Type B pancreatic cell (in vitro differentiated cells): ENCODE measurements at regions not wholly inside any gene's neighbourhood (a gene's known extent, or its start where the extent isn't known, plus 50 kb on each side); places are given as distances from the start of the nearest gene placed in this dataset.
"Not testable (repeated sequence)": the region's sequence is repeated elsewhere in the genome, so short reads cannot be mapped to it uniquely, and the experiment has no call there.

ENCODE experiments used
- DNase-seq: peaks from one replicate; pipeline ENCODE4 v3.0.0; 2021; ENCODE audit warnings: mixed read lengths; ENCODE audit not compliant: unreplicated experiment; ENCODE audit errors: extremely low spot score
- H3K27ac Mint-ChIP-seq: 2 replicates; pipeline ENCODE4 v1.8.0; 2021; ENCODE audit warnings: mild to moderate bottlenecking, mixed read lengths
- H3K27me3 Mint-ChIP-seq: 2 replicates; pipeline ENCODE4 v1.8.0; 2021; ENCODE audit warnings: mixed read lengths
- H3K36me3 Mint-ChIP-seq: 2 replicates; pipeline ENCODE4 v1.8.0; 2021; ENCODE audit warnings: mixed read lengths
- H3K4me1 Mint-ChIP-seq: one replicate; pipeline ENCODE4 v1.8.0; 2021; ENCODE audit warnings: mixed read lengths; ENCODE audit not compliant: unreplicated experiment
- H3K4me3 Mint-ChIP-seq: 2 replicates; pipeline ENCODE4 v1.8.0; 2021; ENCODE audit warnings: mild to moderate bottlenecking, mixed read lengths
- H3K9me3 Mint-ChIP-seq: 2 replicates; pipeline ENCODE4 v1.8.0; 2021; ENCODE audit warnings: mixed read lengths
- CTCF ChIP-seq: fragments of 200-600 bp; sonication (generic); conservative IDR thresholded peaks from 2 replicates; pipeline ENCODE4 v1.5.0; 2021; ENCODE audit warnings: antibody characterized with exemption, mild to moderate bottlenecking

GRCh38 chr18:52242711-52243110, 97.3 kb upstream of the DCC start:
- Mint-ChIP-seq H3K27ac (no peak overlapping the region), H3K4me3 (no peak overlapping the region), H3K27me3 (no peaks in the 10 kb centered on the region), H3K4me1 (no peaks in the 10 kb centered on the region), H3K36me3 (no peaks in the 10 kb centered on the region), H3K9me3 (no peaks in the 10 kb centered on the region)
- no peak for DNase-seq
- TF ChIP-seq CTCF: no peak

DNA sequence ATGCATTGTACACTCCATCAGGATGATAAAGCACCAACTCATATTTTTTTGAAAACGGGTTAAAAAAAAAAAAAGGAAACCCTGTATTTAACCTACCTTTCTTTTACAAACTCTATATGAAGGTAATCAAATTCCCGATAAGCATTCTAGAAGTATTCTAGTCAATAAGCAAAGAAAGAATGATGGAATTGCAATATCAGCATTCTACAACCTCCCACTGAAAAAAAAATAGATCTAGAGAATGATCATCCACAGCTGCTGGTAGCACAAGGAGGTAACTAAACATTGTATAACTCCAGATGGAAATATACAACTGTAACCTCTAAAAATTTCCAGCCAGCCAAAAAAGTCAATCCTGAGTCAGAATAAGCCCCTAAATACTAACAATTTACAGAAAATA, 95.3 kb upstream of the DCC start:
- peaks cover 2% of the 10 kb centered on the region for H3K27me3 Mint-ChIP-seq
- DNase-seq: no peak
- H3K27ac Mint-ChIP-seq: no peak overlapping the region
- H3K4me3 Mint-ChIP-seq: no peak overlapping the region
- H3K9me3 Mint-ChIP-seq: no peaks in the 10 kb centered on the region
- H3K4me1 Mint-ChIP-seq: no peaks in the 10 kb centered on the region
- no peak for TF ChIP-seq CTCF
- H3K36me3 Mint-ChIP-seq: no peaks in the 10 kb centered on the region

DNA sequence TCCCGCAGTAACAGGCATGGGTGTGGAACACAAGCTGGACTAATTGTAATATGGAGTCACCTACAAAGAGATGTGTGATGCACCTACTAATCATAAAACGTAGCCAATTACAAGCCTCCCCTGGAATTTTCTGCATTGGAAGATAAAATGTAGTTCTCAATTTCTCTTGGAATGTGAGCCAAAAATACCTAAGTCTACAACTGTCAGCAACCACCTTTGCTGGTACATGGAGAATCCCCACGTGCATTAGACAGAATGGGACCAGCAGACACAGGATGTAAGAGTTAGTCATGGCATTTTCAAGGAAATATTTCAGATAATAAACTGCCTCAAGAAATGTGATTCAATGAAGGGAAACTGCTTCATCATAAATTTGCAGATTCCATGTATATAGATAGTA, 85.6 kb upstream of the DCC start:
- H3K36me3 Mint-ChIP-seq: no peaks in the 10 kb centered on the region
- H3K4me1 Mint-ChIP-seq: no peaks in the 10 kb centered on the region
- TF ChIP-seq CTCF: no peak
- no peak overlapping the region for H3K4me3 Mint-ChIP-seq
- H3K27ac Mint-ChIP-seq: no peak overlapping the region
- no peaks in the 10 kb centered on the region for H3K9me3 Mint-ChIP-seq
- H3K27me3 Mint-ChIP-seq: peaks cover 2% of the 10 kb centered on the region
- DNase-seq: no peak

GRCh38 chr18:52257417-52257816, 82.6 kb upstream of the DCC start:
- H3K4me1 Mint-ChIP-seq, DNase-seq, H3K9me3 Mint-ChIP-seq, H3K27ac Mint-ChIP-seq, H3K27me3 Mint-ChIP-seq, H3K4me3 Mint-ChIP-seq, H3K36me3 Mint-ChIP-seq: not testable (repeated sequence)

- Mint-ChIP-seq H3K9me3 (no peaks in the 10 kb centered on the region), H3K4me1 (no peaks in the 10 kb centered on the region), H3K27ac (no peak overlapping the region), H3K4me3 (no peak overlapping the region), H3K36me3 (no peaks in the 10 kb centered on the region), H3K27me3 (peaks cover 4% of the 10 kb centered on the region)
- no peak for TF ChIP-seq CTCF
- no peak for DNase-seq
These were observed 64.2 kb upstream of the DCC start for GRCh38 chr18:52275817-52276216.

- H3K27ac Mint-ChIP-seq: no peak overlapping the region
- H3K9me3 Mint-ChIP-seq: no peaks in the 10 kb centered on the region
- no peak for TF ChIP-seq CTCF
- no peak overlapping the region for H3K4me3 Mint-ChIP-seq
- no peak for DNase-seq
- H3K36me3 Mint-ChIP-seq: no peaks in the 10 kb centered on the region
- H3K27me3 Mint-ChIP-seq: peaks cover 4% of the 10 kb centered on the region
- H3K4me1 Mint-ChIP-seq: no peaks in the 10 kb centered on the region
These were observed 62.2 kb upstream of the DCC start for GRCh38 chr18:52277785-52278184.
